Midbrain (tissue), 1 donor: ENCODE measurements at regions not wholly inside any gene's neighbourhood (a gene's known extent, or its start where the extent isn't known, plus 50 kb on each side); places are given as distances from the start of the nearest gene placed in this dataset.

Source experiments
- DNase-seq: peaks from one replicate; lab custom pipeline; 2025; lab: John Stamatoyannopoulos, UW

DNA sequence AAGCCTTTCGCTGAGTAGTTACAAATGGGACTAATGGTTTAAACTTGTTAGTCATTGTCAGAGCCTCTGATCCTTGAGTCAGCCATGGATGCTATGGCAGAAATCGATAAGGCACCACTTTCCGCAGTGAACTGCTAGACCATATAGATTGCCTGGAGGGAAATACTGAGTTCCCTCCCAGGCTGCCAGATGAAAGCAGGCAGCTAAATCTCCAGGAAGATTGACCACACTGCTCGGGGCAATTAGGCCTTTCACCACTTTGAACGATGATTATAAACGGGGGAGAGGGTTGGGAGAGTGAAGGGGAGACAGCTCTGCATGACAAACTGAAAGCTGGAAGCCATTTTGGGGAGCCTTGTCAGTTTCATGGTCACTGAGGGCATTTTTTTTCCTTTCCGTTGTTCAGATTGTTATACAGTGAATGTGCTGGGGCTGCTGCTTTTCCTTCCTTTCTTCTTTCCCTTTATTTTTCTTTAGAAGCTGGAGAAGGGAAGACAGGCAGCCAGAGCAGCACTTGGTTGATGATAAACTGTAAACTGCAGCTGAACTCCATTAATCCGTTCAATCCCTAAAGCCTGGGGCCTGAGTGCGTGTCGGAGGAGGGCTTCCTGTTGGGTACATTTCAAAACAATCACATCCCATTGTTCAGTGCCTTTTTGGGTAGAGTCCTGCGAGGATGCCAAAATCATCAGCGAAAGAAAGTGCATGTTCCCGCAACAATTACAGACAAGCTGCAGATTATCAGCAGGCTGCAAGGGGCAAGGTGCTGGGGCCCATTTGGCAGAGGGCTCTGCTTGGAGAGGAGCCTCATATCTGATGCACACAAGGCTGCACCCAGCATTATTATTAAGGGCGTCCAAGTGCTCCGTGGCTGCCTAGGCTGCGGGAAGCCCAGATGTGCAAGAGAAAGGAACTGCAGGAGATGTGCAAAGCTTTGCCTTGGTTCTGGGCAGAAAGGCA lies 308.4 kb downstream of the PSAT1 start:
- no peak for DNase-seq

DNA sequence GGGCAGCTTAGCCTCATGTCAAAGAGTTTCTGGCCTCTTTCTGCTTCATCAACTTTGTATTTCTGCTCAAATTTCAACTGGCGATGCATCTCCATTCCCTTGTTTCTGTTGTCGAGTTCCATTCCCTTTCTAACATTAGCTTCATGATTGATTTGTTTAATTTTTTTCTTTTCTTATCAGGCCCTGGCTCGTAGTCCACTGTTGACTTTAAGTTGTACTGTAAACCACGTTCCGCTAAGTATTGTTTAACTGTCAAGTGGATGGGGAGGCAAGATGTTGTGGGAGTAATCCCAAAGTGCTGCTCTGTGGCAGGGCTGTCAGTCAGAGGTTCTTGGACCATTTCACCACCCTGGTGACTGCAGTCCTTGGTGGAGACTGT lies 309.1 kb downstream of the PSAT1 start:
- DNase-seq: no peak

DNA sequence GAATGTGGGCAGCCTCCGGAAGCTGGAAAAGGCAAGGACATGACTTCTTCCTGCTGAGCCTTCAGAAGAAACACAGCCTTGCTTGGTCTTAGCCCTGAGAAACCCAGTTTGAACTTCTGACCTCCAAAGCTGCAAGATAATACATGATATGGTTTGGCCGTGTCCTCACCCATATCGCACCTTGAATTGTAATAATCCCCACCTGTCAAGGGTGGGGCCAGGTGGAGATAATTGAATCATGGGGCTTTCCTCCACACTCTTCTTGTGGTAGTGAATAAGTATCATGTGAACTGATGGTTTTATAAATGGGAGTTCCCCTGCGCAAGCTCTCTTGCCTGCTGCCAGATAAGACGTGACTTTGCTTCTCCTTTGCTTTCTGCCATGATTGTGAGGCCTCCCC lies 310.9 kb downstream of the PSAT1 start:
- no peak for DNase-seq

DNA sequence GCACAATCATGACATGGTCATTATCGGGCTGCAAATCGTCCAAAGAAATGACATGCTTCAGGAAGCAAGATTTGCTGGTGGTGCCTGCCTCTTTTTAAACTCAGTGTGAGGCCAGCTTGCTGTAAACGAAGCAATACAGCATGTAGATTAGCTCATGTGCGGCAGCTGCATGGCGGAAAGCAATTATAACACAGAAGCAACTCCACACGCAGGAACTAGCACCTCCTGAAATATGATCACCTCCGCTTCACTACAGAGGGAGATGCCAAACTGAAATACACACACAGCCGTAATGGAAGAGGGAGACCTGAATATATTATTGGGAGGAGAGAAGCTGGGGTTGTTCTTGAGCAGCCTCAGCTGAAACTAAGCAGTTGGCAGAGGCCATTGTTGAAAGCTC lies 312.5 kb downstream of the PSAT1 start:
- DNase-seq: no peak

DNA sequence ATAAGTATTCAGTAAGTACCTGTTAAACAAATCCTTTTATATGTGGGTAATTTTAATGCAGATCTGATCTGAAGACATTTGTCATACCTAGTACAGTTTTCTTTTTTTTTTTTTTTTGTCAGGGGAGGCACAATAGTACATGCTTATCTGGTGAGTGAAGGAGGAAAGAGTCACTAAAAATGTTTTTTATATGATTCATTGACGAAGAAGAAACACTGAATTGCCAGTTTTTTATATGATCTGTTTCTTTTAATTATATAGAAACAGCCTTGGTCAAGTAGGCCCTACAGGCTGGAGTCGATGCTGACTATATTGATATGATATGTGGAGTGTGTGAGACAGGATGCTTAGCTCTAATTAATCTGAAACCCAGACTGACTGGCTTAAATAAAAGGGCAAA lies 315.2 kb downstream of the PSAT1 start:
- DNase-seq: no peak

DNA sequence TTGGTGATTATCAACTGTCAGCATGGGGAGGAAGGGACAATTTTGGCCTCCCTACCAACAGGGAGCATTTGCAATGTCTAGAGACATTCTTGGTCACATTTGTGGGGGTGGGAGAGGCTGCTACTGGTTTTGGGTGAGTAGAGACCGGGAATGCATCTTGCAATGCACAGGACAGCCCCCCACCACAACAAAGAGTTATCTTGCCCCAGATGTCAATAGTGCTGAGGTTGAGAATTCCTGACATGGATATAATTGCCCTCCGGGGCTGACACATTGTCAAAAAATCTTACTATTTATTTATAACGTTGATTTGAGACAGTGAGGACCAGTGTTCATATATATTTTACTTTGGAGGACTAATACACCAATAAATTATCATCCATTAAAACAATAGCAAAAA lies 316.1 kb downstream of the PSAT1 start:
- DNase-seq: no peak

DNA sequence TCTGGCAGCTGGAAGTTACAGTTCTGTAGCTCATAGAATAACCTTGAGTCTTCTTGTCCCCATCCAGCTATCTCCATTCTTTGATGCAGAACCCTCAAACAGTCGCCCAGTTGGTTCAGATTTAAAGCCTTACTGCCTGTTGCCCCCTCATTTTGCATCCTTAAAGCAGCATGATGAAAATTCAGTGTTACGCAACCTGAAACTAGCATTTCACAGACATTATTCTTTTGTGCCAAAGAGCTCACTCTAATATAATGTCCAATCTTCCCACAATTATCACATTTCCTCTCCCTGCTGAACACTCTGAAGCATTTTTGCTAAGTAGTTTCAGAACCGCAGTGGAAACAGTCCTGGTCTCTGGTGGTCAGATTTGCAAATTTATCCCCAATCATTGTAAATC lies 318.0 kb downstream of the PSAT1 start:
- no peak for DNase-seq

DNA sequence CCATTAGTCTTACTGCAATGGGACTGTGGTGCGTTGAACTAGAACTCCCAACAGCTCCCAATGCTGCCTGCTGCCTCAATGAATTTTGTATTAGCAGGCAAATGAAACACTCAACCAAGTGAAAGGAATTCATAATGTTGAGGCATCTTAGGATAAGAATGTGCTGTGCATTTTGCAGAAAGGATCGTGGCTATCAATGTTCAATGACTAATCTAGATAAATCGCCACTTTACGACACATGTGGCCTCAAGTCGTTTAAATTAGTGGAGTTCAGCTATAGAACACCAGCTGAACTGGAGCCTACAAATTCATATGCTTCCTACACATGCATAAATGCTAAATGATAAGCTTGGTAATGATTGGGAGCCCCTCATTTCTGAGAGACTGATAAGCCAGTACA lies 318.4 kb downstream of the PSAT1 start:
- DNase-seq: no peak

DNA sequence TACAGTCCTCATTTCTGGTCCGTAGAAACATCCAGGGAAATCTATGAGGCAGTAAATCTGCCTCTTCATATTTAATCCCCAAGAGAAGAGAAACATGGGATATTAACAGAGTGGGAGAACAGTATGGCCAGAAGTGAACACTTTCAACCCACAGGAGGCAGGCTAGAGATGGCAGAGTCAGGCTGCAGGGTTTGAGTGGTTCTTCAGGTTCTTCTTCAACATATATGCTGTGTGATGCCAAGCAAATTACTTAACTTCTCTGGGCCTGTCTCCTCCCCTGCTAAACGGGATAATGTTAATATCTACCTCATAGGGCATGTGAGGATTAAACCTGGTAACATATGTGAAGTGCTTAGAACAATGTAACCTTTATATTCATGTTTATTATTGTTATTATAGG lies 321.8 kb downstream of the PSAT1 start:
- no peak for DNase-seq

DNA sequence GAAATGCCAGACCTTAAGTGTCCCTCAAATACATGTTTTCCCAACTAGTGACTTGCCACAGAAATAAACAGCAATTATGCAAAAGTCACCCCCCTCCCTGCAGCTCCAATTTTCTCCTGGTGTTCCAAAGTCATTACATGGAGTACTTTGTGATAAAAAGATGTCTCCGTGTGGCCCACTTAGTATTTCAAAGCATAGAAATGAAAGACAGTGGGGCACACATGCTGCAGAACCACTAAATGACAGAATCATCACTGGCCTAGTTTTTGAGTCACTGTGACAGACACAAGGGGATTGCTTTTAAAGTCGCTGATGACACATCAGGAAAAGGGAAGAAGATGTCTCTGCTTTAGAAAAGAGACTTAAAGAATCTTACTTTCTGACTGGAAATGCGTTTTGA lies 323.4 kb downstream of the PSAT1 start:
- DNase-seq: no peak

DNA sequence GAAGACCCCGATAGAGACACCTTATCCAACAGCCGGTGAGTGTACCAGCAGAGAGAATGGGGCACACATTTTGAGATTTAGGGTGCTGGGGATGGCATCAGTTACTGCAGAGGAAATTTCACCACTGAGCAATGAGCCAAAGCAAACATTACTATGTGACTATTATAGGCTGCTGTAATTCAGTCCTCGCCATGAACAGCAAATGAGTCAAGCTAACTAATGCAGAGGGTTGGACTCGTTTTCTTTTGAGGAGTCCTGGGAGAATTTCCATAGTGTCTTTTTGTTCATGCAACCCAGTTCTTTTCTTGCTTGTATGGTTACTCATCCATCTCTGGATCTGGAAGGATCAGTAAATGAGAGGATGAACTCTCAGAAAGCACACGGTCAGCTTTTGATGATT lies 323.8 kb downstream of the PSAT1 start:
- DNase-seq: no peak

DNA sequence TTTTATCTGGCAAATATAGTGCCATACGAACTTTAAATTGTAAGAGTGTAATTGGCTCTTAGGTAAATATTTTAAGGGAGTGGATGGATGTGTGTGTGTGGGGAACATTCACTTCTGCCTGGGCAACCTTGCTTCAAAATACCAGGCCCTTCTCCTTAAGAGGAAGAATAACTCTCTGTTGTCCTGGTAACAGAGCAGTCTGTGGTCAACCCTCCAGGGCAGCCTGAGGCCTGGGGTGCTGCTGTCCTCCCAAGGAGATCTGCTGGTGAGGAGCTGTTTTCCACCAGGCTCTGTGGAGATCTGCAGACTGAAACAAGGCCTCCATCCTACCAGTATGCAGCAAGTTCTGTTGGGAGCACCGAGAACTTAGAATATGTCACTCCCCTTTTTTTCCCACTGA lies 325.2 kb downstream of the PSAT1 start:
- DNase-seq: no peak

DNA sequence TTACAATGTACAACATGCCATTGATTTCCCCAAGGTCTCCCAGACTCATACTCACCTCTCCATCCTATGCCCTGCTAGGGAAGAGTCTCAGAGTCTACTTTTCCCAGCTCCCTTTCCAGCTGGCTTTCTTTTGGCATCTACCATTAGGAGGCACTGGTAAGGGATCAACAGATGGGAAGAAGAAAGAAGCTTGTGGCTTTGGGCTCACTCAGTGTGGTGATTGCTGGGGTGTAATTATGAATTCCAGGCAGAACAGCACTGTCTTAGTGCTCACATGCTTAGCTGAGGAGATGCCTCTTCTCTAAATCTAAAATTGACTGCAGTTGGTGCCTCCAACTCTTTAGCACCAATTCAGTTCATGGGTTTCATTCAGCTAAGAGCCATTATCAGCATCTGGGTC lies 330.0 kb downstream of the PSAT1 start:
- no peak for DNase-seq

DNA sequence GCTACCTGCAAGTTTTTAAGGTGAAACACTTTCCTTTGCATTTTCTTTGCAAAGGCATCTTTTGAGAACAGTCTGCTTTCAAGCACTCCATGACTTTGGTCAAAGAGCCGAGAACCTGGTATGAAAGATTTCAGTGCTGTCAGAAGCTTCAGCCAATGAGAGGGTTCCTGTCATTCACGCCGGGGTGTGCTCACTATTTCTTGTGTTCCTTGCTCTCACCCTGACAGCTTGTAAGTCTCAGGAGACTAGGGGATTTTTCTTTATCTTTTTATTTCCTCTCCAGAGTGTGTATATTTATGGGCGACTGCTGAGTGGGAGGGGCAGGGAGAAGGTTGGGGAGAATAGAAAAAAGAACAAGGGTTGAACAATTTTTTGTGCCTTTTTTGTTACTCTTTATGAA lies 334.0 kb downstream of the PSAT1 start:
- no peak for DNase-seq

DNA sequence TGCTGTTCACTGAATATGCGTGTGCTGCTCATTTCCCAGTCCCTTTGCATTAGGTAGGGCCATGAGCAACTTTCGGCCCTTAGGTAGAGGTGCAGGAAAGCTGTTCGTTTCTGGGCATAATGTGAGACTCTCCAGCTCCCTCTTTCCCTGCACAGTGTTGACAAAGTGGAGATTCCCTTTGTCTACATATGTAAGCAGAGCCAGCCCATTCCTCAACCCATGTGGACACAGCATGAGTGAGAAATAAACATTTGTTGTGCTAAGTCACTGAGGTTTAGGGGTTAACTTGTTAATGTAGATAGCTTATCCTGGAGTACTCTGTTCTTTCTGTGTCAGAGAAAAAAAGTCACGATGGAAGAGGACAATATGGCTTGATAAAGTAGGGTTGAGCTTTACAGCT lies 343.8 kb downstream of the PSAT1 start:
- DNase-seq: no peak

DNA sequence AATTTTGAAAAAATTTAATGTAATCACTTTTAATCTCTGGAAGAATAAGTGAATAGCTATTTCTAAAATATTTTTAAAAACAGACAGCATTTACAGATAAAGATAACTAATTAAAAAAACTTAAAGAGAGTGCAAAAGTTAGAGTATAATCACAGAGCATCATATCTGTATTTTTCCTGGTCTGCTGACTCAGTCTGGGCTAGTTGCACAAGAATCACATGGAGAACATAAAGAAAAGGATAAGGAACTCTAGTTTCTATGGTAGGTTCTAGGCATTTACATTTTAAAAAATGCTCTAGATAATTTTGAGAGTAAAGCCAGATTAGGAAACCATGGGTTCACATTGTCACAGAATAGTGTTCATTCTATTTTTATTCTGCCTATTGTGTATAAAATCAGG lies 347.4 kb downstream of the PSAT1 start:
- no peak for DNase-seq

DNA sequence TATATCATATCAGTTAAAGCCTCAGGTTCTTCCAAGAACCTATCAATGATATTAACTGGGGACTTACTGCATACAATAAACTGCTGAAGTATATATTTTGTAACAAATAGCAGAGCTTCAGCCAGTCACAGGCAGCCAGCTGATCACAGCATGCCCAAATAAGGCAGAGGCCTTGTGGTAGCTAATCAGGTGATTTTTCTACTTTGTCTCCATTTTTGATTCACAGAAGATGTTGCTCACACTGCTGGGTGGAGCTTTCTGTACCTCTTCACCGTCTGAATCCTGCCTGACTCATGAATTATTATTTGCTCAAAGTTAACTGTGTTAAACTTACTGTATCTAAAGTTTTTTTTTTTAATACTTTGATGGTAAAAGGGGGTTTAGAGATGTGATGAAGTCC lies 357.4 kb downstream of the PSAT1 start:
- no peak for DNase-seq

DNA sequence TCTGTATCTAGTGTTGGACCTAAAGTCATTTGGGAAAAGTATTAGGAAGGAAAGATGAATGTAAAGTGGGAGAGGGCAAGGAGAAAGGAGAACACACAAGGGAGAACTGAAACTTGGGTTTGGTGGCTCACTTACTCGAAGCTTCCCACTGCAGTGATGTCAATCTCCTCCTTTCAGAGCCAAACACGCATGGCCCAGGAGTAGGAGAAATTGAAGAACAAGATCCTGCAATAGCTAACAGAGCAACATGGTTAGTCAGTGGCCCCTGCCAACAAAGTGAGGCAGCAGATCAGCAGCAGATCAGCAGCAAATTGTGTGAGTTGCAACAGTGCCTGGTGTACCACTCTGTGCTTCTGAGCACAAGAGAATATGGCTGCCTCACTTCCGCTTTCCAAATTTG lies 366.4 kb downstream of the PSAT1 start:
- DNase-seq: no peak

DNA sequence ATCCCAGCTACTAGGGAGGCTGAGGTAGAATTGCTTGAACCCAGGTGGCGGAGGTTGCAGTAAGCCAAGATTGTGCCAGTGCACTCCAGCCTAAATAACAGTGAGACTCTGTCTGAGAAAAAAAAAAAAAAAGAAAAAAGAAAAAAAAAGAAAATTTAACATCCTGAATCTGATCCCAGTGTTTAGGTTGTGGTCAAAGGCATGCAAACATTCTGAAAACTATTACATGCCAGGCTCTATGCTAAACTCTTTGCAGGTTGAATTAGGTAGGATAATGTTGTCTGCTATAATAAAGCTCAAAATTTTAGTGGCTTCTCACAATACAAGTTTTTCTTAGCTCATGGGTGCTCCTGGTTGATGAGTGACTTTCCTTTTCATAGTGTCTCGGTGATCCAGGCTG lies 367.4 kb downstream of the PSAT1 start:
- no peak for DNase-seq

DNA sequence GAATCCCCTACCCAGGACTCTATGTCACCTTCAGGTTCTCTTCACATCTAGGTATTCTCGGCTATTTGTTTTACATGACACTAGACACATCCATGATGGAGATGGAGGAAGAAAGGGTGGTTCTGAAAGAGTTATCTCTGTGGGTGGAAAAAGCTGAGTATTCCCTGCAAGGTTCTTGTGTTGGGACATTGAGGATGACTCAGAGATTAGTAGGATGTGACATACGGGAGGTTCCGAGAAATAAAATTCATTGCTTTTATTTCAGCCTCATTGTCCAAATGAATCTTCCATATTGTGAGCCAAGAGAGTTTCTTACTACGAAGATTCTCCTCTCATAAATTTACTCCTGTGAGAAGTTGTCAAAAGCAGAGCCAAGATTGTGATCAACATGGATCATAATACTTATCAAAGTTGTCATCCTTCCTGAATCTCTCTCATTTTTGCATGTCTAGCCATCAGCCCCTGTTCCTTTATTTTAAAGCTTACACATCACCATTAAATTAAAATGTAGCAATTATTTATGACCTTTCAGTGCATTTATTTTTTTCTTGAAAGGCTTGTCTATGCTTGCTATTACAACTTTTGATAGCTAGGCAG lies 370.0 kb downstream of the PSAT1 start:
- DNase-seq: no peak

DNA sequence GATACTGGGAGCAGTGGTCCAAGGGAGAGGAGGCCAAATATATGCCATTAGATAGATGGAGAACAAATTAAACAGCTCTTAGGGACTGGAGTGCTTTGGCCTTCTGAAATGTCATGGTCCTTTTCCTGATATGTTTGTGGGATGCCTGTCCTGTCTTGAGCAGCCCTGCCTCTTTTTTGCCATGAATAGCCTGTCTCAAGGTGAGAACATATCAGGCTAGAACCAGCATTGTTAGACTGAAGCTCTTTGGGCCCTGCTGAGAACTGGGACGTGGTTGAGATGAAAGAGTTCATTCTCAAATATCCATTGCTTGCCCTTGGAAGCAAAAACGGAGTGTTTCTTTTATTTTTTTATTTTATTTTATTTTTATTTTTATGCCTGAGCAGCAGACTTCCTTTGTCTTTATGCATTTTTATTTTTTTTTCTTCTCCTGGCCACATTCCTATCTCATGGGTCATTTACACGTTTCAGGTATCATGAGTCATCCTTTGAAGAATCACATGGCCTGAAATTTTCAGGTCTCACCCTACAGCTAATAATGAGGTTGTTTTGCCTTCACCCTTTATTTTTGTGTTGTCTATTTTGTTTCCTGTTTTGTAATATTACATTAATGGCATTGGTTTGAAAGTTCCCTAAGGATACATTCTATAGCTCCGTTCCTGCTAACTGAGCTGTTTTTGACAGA lies 371.4 kb downstream of the PSAT1 start:
- DNase-seq: no peak

DNA sequence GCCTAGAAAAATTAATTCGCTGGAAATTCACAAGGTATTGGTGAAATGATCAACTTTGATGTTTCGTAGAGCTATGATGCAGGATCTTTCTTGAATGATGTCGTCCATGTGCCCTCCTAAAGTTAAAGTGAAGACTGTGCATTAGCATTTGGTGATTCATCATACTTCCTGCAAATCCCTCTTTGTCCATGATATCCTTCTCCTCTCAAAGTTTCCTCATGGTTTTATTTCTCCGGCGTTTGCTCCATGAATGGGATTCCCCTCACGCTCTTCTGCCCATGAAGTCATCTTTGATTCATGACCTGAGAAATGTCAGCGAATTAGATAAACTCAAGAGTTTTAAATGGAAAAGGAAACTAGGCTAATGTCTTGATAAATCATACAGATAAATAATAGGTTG lies 372.7 kb downstream of the PSAT1 start:
- no peak for DNase-seq

DNA sequence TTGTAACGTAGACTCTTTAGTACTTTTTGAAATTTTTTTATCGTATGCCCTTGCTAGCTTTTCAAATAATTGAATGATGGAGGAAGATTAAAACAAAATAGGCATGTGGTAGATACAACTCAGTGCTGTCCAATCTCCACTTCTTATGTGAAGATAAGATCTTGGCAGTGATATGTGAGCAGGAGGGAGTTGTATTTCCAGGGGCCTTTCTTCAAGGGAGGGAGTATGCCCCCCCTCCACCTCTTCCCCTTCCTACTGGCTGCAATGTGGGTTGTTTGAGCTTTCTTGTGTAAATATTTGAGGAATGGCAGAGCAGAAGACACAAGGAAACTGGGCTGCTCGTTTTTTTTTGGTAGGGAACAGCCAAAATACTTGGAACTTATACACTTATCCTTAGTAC lies 374.9 kb downstream of the PSAT1 start:
- no peak for DNase-seq
